RPMI7951 (cell line): ENCODE measurements at regions not wholly inside any gene's neighbourhood (a gene's known extent, or its start where the extent isn't known, plus 50 kb on each side); places are given as distances from the start of the nearest gene placed in this dataset.

Source experiments
- DNase-seq: peaks from one replicate; pipeline ENCODE4 v3.0.0-alpha.2; 2012; ENCODE audit warnings: low read depth

DNA sequence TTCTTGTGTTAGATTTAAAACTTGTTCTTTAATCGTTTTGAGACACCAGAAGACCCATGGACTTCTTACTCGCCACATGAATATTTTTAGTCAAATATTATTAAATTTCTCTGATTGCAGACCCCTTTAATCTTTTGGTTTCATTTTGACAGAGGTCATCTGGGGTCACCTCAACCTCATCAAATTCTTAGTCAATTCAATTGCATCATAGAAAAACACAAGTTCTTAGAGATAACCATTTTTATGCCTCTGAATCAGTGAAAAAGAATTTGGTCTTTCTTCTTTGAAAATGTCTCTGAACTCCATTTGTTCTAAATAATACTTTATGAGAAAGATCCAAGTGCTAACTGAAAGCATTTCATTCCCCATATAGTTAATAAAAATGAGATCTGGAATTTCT lies 55.2 kb upstream of the CBLN4 start:
- DNase-seq: peak; percentile 7

- no peak for DNase-seq
These were observed 63.7 kb upstream of the CBLN4 start for GRCh38 chr20:56069016-56069415.

- DNase-seq: no peak
These were observed 66.8 kb upstream of the CBLN4 start for GRCh38 chr20:56072165-56072564.

DNA sequence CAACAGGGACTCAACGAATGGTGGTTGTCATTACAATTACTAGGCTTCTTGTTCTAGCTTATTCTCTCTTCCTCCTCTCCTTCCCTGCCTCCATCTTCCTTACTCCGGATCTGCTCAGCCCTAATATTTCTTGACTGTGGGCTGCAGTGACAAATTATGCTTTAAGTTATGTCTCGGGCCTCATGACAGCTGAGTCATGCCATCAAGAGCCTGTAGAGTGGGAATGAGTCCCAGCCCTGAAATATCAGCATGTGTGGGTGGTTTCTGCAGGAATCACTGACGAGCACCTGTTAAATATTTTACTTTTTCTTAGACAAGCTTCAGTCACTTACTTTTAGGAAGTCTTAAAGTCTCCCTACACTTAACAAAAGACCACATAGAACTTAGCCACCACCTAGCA lies 83.1 kb upstream of the CBLN4 start:
- DNase-seq: no peak

DNA sequence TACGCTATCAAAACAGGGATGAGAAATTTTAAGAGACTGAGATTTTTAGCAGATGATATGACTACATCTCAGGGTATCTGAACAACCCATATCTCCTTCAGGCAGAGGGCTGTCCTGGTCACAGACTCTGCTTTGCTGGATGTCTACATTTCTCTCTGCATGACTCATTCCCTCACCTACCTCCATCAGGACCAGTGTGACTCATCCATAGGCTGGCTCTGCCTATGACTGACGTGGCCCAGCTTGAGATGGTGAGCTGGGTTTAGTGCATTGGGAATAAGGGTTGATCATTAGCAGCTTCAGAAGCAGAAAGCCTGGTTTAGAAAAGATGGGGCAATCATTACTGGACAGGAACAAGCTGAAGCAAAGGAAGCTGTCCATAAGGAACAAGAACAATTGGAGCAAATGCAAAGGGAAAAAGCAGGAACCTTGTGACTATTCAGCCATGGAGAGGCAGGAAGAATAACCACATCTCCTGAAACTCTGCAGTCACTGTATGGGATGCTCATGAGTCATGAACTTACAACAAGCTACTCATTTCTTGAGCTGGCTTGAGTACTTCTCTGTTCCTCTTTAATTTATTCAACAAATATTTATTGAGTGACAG lies 86.4 kb upstream of the CBLN4 start:
- peak; percentile 17 for DNase-seq

GRCh38 chr20:56094228-56094627 lies 88.9 kb upstream of the CBLN4 start:
- DNase-seq: no peak

- no peak for DNase-seq
These were observed 93.7 kb upstream of the CBLN4 start for GRCh38 chr20:56098981-56099500.

GRCh38 chr20:56111961-56112730 lies 106.8 kb upstream of the CBLN4 start:
- DNase-seq: peak; percentile 64

- no peak for DNase-seq
These were observed 112.0 kb upstream of the CBLN4 start for GRCh38 chr20:56117350-56117749.

DNA sequence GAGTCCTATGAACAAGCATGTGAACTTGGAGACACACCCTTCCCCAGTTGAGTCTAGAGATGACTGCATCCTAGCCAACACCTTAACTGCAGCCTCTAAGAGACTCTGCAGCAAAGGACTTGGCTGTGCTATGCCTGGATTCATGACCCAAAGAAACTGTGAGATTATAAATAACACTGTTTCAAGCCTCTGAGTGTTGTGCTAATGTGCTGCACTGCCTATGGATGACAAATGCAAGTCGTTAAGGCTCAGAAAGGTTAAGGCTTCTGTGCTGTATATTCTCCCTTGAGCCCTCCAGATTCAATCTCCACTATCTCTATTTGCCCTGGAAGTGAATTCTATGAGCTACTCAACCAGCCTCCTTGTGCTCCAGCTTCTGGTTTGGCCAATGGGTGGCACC lies 116.5 kb upstream of the CBLN4 start:
- DNase-seq: no peak

DNA sequence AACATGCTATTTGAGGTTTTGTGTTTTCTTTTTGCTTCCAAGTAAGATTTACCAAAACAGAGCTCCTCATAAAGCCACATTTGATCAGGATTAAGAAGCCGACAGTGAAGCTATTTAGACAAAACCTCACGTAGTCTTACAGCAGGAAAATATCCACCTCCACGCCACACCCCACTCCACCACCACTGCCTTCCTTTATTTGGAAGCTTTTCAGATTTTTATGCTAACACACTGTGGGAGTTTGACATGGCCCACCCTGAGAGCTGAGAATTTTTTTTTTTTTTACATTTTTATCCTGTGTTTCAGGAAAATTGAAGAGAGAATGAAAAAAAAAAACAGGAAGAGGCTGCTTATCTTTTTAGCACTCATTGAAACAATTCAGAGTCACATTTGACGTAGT lies 104.8 kb upstream of the MC3R start:
- DNase-seq: no peak

GRCh38 chr20:56151834-56152233 lies 96.7 kb upstream of the MC3R start:
- DNase-seq: no peak

DNA sequence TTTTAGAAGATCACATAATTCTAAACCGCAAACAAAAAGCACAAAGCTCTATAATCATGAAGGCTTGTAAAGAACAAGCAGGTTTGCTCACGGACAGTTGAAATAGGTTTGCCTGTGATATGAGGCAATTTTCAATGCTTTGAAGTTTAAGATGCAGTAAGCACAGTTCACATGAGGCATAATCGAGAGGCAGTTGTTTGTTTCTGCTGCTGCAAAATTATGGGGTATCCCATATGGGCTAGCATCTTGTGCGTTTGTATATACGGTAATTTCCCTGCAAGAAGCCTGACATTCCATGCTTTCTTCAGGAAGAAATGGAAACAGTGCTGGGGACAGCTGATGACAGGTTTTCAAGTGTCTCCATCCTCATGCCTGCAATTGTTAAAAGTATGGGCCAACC lies 94.6 kb upstream of the MC3R start:
- no peak for DNase-seq

GRCh38 chr20:56155625-56156024 lies 92.9 kb upstream of the MC3R start:
- DNase-seq: no peak

DNA sequence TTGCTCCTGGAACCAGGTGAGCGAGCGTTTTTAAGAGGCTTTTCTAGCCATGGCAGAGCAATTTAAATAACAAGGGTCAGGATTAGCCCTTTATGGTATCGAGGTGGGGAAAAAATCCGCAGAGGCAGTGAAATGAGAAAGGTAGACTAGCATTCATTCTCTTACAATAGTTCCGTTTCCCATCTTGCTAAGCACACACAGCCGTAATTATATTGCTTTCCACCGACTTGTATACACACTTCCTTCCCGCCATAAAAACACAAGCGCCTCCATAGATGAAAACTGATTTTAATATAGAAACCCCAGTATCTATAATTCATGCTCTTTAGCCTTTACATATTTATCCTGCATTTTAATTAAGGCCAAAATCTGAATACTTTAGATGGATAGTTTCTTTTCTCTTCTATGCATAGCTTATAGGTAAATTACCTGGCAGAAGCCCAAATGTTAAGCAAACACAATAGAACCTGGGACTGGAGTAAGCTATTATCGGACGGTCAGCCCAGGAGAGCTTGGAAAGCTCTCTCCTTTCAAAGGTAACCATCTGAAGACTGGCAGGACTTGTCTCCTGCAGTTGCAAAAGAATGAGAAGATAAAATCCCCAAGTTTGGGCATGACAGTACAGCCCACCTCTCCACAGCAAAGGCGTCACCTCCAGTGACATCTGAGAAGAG lies 90.9 kb upstream of the MC3R start:
- no peak for DNase-seq

DNA sequence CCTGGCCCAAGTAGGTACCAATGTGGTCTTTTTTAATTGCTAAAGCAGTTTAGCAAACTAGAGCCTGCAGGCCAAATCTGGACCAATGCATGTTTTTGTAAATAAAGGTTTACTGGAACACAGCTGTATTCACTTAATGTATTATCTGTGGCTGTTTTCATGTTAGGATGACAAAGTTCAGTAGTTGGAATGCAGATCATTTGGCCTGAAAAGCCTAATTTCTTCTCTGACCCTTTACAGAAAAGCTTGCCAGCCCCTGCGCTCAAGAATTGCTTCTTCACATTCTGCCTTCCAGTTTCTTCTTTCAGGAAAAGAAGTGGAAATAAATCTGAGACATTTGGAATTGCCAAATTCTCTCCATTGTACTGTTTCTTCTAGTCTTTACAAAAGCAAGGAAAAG lies 90.0 kb upstream of the MC3R start:
- no peak for DNase-seq

DNA sequence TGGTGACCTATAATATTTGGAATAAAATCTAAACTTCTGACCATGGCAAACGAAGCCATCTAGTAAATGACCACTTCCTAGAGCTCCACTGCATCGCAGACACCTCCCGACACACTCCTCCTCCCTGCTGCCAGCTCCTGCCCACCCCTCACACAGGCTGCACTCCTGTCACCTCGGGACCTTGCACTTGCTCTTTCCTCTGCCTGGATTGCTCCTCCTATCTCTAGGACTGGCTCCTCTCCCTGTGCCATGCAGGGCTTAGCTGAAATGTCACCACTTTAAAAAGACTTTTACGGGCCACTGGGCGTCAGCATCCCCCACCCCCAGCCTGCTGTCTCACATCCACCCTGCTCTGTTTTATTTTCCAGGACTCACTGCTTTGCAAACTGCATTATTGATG lies 87.6 kb upstream of the MC3R start:
- no peak for DNase-seq

DNA sequence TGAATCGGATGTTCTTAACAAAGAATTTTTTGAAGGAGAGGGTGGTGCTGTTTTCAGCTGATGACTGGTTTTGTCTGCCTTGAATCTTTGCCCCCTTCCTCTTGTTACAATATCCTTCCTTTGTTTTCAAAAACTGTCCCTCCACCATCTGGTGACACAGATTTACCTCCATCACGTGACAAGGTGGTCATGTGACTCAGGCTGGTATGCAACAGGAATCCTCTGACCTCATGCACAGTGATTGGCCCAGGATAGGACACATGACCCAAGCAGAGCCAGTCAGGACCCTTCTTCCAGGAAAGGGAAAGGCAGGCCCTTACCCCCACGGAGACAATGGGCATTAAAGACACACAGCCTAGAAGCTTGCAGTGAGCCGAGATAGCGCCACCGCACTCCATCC lies 84.7 kb upstream of the MC3R start:
- peak; percentile 26 for DNase-seq

- peak; percentile 35 for DNase-seq
These were observed 81.6 kb upstream of the MC3R start for GRCh38 chr20:56166781-56167465.

- peak; percentile 42 for DNase-seq
These were observed 77.2 kb upstream of the MC3R start for GRCh38 chr20:56171087-56172012.

- no peak for DNase-seq
These were observed 75.1 kb upstream of the MC3R start for GRCh38 chr20:56173438-56173837.
